SK-N-SH treated with all-trans-retinoic acid at 6 μM for 48 hours (cell line): ENCODE measurements at regions not wholly inside any gene's neighbourhood (a gene's known extent, or its start where the extent isn't known, plus 50 kb on each side); places are given as distances from the start of the nearest gene placed in this dataset.

Source experiments
- ESRRG ChIP-seq: fragments of 250-450 bp; sonication (Bioruptor Pico); IDR thresholded peaks from 2 replicates; pipeline ENCODE4 v1.6.1; 2021; ENCODE audit warnings: mild to moderate bottlenecking
- RARB ChIP-seq: fragments of 250-450 bp; sonication (Bioruptor Pico); IDR thresholded peaks from 2 replicates; pipeline ENCODE4 v1.8.0; 2021; ENCODE audit warnings: mild to moderate bottlenecking, moderate library complexity
- ZC3H10 ChIP-seq: fragments of 250-450 bp; sonication (Bioruptor Pico); IDR thresholded peaks from 2 replicates; pipeline ENCODE4 v1.5.1; 2021; ENCODE audit warnings: mild to moderate bottlenecking, moderate library complexity
- ZNF565 ChIP-seq: fragments of 450-650 bp; formaldehyde crosslinking; conservative IDR thresholded peaks from 2 replicates; pipeline ENCODE4 v1.5.0; 2020; ENCODE audit warnings: low read depth, mild to moderate bottlenecking, moderate library complexity
- ZNF70 ChIP-seq: fragments of 450-650 bp; formaldehyde crosslinking; IDR thresholded peaks from 2 replicates; pipeline ENCODE4 v1.5.0; 2020; ENCODE audit warnings: mild to moderate bottlenecking, moderate library complexity

DNA sequence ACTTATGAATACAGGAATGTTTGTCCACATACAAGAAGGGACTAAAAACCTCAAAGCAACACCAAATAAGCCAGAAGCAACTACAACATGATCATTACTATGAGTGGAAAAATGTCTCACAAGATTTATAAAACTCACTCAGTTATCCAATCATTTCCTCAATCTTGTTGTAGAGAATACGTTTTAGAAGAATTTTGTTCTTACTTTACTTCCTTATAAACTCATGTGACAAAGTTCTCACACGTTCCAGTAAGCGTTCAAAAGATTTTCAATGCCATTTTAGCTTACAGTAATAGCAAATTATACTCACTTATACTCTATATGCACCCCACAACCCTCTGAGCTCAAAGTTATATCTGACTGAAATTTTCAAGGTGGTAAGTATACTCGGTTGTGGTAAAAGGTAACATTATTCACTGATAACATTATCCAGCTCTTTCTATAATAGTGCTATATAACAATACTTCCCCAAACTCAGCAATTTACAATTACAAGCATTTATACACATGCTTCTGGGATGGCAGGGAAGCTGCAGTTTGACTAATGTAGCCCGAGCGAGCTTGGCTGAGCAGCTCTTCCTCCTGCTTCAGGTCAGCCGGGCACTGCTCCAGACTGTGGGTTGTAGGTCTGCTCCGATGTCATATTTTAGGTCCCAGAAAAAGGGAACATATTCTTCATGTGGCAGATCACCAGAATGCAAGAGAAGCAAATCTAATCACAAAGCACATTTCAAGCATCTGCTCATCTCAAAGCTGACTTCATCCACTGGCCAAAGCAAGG lies 226.3 kb downstream of the RCHY1 start:
- TF ChIP-seq RARB (CRISPR knock-in tag) (no peak), ZNF70 (CRISPR knock-in tag) (no peak), ESRRG (no peak), ZC3H10 (CRISPR knock-in tag) (no peak), ZNF565 (CRISPR knock-in tag) (no peak)
